Breast epithelium (tissue), 3 donors: ENCODE measurements at regions not wholly inside any gene's neighbourhood (a gene's known extent, or its start where the extent isn't known, plus 50 kb on each side); places are given as distances from the start of the nearest gene placed in this dataset.

Source experiments
- POLR2A ChIP-seq: fragments of 450-650 bp; IDR thresholded peaks from one replicate; pipeline ENCODE4 v1.6.1; 2016; ENCODE audit warnings: antibody characterized with exemption, mild to moderate bottlenecking, moderate library complexity
- TF ChIP-seq, protein P1 (sequence below), 3 donors: fragments of 450-650 bp; IDR thresholded peaks; one replicate each; pipeline ENCODE4 v1.5.1; 2016 to 2017; ENCODE audit warnings: antibody characterized with exemption in 3 of 3, mild to moderate bottlenecking in 3 of 3, moderate library complexity in 3 of 3

DNA sequence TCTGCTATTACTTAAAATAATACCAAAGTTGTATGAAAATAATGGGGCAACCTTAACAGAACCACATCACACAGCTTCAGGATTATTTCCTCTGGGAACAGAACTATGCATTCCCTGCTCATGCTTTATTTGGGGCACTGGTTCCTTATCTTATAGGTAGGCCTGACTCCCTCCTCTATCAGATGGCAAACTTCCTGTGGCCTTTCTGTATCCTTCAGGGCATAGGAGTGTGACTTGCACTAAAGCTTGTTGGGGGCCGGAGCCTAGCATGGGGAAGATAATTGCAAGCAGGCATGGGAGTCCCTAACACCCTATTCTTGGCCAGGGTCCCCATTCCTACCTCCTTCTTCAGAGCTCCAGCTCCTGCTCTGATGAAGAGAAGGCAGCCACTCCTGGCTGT is 167.2 kb upstream of the SERTAD2 start:
- TF ChIP-seq POLR2A: no peak
- TF ChIP-seq, protein P1, sequence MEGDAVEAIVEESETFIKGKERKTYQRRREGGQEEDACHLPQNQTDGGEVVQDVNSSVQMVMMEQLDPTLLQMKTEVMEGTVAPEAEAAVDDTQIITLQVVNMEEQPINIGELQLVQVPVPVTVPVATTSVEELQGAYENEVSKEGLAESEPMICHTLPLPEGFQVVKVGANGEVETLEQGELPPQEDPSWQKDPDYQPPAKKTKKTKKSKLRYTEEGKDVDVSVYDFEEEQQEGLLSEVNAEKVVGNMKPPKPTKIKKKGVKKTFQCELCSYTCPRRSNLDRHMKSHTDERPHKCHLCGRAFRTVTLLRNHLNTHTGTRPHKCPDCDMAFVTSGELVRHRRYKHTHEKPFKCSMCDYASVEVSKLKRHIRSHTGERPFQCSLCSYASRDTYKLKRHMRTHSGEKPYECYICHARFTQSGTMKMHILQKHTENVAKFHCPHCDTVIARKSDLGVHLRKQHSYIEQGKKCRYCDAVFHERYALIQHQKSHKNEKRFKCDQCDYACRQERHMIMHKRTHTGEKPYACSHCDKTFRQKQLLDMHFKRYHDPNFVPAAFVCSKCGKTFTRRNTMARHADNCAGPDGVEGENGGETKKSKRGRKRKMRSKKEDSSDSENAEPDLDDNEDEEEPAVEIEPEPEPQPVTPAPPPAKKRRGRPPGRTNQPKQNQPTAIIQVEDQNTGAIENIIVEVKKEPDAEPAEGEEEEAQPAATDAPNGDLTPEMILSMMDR (IDR thresholded peaks at IDR 0.05): no peak
